HG02678 (cell line): ENCODE measurements at regions not wholly inside any gene's neighbourhood (a gene's known extent, or its start where the extent isn't known, plus 50 kb on each side); places are given as distances from the start of the nearest gene placed in this dataset.
"Not testable (repeated sequence)": the region's sequence is repeated elsewhere in the genome, so short reads cannot be mapped to it uniquely, and the experiment has no call there.

ENCODE experiments used
- ATAC-seq: cut with Tn5 transposase; IDR thresholded peaks from one replicate; pipeline ENCODE4 v1.9.1; 2021; ENCODE audit warnings: mild to moderate bottlenecking, moderate library complexity; ENCODE audit not compliant: unreplicated experiment

DNA sequence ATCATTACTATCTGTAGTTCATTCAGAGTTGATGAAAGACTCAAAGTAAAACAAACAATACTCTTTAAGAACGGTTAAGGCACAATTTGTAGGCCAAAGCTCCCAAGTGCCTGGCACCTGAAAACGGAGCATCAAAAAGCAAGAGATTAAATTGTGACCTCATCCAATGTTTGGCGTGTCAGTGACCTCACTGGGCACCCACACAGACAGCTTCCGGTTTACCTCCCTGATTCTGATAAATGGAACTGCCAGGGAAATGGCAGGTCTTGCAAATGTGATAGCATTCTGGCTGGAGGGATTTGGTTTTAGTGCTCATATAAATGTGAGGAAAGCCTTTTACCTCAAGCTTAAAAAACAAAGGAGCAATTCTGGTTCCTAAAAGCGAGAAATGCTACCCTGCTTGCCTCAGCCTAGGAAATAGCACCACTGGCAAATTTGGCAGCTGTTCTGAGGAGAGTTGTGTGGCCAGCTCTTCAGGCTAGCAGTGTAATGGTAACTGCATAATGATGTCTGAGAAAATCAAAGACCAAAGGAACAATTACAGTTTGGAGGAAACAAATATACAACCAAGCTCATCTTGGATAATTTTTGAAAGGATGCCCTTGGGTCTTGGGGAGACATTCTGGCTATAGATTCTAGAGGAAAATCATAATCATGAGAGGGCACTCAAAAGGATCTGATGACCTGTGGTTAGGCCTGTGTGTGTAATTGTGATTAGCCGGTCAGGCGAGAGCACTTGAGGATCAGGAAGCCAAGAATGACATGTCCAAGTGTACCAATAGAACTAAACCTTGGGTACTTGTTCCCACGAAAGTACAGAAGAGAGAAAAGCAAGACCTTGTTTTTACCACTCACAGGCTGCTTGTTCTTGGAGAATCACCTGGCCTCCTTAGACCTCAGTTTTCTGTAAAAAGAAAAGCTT lies 174.3 kb downstream of the TFAP2B start:
- ATAC-seq = no peak

DNA sequence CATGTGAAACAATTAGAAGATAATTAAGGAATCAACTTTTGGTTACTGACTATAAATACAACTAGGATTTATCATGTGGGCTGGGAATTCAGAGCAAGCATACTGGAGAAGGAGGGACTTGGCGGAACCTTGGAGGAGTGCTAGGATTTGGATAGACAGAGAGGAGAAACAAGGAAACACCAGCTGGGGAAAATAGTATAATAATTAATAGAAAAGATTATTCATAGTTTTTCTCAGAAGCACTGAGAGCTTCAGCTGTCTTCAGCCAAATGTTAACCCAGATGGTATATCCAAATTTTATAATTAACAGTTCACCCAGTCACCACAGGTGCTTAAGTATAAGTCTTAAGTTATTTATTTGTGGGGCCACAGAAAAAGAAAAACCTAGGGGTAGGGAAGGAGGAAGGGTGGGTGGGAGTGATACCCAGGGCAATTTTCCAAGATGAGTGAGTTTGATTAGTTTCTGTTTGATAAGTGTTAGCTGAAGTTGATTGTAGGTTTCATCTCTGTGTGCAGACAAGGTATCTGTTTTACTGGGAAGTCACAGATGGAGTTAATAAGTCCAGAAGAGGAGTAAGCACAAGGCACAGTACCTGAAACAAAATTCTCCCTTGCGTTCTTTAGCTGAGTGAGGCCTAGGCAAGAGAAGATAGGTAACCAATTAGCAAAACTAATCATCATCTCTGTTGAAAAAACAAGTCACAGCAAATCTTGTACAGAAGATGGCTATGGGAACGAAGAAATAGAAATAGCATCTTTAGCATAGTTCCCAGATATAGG lies 175.5 kb downstream of the TFAP2B start:
- no peak for ATAC-seq

DNA sequence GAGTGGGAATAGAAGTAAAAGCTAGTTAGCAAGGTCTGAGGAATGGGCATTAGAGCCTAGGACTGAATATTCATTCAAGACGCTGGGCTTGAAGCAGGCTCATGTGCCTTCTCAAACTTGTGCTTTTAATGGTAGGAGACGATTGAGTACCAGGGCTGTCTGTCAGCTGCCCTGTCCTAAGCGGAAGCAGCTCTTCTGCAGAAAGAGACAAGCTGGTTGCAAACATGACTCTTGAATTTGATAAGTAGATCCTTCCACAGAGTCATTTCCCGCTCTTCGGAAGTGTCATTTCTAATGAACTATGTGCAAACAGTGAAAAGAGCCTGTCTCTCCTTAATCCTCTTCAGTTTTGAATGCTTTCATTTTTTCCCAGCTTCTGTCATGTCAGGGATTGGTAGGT lies 176.4 kb downstream of the TFAP2B start:
- ATAC-seq = no peak

DNA sequence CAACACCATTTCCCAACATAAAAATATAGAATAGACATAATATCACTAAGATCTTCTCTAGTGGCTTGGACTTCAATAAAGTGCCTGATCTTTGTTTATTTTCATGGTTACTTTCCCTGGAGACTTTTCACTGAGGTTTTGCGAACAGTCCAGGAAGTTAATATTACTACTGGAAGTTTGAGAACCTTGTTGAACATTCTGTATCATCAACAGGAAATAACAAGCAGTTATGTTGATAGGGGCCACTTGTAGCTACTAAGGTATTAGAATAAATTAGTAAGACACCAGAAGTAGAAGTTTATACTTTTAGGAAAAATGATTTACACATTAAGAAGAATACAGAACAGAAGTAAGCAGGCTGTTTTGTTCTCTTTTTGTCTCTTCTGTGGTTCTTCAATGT lies 180.2 kb downstream of the TFAP2B start:
- no peak for ATAC-seq

DNA sequence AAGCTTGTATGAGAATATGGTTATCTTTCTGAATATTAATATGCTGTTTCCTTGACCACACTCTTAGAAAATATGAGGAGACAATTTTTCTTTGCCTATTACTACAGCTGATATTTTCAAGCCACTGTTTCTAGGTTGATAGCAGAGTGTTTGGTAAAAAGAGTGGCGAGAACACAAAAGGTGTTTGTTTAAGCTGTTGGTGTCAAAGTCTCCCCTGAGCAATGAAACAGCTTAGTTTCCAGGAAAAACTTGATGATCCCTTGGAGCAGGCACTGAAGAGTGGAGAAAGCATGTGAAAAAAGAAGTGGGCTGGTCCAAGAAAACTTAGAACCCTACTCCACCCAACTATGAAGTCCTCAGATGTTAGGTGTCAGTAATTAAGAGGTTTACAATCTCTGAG lies 182.7 kb downstream of the TFAP2B start:
- ATAC-seq = no peak

DNA sequence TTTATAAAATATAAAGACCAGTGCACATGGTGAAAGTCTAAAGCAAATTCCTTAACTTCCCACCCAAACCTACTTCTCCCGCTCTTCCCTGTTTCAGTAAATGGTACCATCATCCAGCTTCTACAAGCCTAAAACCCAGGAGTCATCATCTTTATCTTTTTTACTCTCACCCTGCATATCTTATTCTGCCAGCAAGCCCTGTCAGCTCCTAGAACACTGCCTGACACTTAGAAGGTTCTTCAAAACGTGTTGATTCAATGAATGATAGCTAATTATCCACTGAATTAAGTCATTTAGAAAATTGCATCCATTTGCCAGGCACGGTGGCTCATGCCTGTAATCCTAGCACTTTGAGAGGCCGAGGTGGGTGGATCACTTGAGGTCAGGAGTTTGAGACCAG lies 185.7 kb downstream of the TFAP2B start:
- no peak for ATAC-seq

DNA sequence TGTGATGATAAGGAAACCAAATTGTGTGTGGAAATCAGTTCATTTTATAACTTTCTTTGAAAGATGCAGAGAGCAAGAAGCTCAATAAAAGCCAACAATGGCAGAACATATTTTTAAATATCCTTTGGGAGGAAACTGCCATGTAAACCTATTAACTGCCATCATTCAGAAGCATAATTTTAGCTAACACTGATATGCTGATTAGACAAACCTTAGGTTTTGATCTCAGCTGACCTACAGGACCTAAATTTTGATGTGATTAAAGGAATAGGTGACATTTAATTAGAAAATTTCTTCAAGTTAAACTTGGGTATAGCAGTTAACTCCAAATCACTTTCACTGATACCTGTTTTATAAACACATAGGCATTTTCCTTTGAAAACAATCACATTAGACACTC lies 187.1 kb downstream of the TFAP2B start:
- ATAC-seq = no peak

DNA sequence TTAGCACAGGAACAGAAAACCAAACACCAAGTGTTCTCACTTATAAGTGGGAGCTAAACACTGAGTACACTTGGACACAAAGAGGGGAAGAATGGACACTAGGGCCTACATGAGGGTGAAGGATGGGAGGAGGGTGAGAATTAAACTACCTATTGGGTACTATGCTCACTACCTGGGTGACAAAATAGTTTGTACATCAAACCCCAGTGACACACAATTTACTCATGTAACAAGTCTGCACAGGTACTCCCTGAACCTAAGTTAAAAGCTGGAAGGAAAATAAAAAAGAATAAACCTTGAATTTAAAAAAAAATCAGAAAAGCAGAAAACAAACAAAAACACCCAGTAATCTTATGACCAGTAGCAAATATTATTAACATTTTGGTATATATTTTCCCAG lies 188.6 kb downstream of the TFAP2B start:
- ATAC-seq = no peak

DNA sequence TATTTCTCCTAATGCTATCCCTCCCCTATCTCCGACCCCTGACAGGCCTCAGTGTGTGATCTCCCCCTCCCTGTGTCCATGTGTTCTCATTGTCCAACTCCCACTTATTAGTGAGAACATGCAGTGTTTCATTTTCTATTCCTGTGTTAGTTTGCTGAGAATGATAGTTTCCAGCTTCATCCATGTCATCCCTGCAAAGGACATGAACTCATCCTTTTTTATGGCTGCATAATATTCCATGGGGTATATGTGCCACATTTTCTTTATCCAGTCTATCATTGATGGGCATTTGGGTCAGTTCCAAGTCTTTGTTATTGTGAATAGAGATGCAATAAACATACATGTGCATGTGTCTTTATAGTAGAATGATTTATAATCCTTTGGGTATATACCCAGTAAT lies 190.0 kb downstream of the TFAP2B start:
- ATAC-seq = not testable (repeated sequence)

DNA sequence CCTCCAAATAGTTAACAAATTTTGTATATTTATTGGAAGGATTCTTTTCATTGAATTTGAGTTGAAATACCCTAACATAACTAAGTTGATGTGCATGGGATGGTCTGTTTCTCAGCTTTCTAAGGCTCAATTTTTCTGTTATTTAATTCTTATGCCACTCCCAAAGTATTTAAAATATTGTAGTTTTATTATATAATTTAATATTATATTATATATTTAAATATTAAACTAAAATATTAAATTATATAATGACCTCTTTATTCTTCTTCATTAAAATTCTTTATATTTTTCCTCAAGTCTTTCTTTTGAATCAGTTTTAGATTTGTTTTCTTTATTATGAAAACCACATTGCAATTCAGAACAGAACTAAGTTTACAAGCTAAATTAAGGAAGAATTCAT lies 194.7 kb downstream of the TFAP2B start:
- ATAC-seq = no peak

DNA sequence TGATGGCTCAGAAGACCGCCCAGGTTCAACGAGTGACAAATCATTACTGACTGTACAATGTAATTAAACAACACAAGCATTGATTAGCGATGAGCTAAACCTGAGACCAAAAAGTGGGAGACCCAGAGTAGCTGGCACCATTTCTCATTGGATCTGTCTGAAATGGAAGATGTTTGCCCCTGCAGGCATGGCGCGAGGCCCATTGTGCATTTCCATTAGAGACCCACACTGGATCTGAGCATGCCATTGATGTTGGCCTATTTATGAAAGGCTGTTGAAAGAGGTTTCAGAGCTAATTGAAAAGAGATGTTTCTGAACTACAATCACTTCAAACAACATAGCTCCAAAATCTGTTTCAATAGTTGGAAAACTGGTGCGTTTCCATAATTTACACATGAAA lies 196.7 kb downstream of the TFAP2B start:
- ATAC-seq = no peak

DNA sequence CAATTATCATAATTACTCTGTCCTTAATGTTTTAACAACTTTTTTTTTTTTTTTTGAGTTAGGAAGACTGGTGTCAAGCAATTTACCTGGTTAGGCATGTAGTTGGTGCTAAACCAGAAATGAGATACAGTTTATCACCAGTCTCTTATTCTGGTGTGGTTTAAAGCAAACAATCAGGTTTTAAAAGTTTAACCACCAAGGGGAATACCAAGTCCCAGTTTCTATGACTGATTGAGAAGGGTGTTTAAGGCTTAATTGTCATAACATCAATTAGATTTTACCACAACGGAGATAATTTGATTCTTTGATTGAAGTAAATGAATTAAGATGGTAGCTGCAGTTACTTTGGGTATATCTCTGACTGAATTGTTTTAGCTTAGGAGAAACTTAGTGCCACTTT lies 197.8 kb downstream of the TFAP2B start:
- ATAC-seq = no peak

DNA sequence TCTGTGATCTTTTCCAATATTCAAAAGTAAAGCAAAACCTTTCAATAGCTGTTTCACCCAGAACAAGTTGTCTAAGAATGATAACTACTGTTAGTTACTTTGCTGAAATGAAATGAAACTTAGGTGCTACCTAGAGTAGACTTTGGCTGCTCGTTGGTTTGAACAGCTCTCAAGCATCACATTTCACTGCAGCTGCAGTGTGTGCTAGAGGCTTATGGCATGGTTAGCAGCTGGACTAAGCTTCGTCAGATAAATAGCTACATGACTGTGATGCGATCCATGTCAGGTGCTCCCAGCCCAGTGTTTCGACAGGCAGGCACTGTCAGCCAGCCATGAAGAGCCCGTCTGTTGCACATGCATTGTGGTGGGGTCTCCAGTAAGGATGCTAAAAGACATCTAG lies 201.1 kb downstream of the TFAP2B start:
- ATAC-seq = no peak

DNA sequence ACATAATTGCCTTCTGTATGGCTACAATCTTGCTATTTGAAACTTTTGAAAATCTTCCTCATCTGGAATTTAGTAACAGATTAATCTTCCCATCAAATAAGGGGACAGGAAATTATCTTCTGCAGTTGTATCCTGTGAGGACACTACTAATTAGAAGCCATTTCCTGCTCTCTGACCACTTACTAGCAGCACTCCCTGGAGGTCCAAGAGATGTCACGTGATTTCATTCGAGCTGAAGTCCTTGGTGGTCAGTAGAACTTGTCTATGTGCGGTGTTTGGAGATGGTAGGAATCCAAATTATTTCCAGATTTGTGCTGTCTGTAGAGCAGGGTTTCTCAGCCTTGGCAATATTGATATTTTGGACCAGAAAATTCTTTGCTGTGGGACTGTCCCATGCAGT lies 202.5 kb downstream of the TFAP2B start:
- no peak for ATAC-seq

DNA sequence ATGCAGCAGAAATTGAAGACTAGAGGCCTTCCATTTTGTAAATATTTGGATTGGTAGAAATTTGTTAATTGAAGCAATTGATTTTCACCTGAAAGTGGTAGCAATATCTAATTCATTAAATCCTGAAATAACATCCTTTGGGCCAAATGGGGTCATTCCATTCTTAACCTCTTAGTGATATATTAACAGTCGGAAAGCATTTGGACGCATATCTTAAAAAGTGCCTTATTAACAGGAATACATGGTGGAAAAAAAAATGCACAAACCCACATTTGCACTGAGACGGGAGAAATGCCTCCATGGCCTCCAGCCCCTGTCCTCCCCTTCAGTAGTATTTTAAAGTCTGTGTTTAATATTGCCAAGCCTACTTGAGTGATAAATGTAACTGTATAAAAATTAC lies 205.5 kb downstream of the TFAP2B start:
- ATAC-seq = no peak

DNA sequence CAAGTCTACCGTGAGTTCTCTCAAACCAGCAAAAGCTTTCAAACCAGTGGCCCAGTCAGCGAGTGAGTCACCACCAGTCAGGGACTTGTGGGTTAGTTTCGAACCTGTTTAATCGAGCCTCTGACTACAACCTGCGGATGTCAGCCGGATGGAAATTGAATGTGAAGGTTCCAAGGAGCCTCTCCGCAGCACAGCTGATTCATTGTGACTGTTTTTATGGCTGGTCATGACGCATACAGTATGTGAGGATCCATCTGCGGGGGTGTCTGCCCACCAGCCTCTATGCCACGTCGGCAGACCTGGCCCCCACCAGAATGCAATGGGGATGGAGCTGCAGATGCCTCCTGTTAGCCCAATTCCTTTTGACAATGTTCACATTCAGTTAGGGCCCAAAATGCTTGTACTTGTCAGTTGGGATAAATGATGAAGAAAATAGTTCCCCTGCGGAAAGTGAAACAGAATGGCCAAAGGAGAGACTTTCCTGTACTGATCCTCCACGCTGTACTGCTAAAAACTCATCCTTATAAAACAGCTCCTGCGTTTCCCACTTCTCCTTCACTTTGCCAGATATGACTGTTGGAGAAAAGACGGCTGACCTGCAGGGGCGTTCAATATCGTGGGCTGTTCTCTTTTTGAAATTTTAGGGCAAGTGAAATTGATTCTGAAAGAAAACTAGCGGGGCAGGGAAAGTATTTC lies 206.6 kb downstream of the TFAP2B start:
- ATAC-seq = no peak

DNA sequence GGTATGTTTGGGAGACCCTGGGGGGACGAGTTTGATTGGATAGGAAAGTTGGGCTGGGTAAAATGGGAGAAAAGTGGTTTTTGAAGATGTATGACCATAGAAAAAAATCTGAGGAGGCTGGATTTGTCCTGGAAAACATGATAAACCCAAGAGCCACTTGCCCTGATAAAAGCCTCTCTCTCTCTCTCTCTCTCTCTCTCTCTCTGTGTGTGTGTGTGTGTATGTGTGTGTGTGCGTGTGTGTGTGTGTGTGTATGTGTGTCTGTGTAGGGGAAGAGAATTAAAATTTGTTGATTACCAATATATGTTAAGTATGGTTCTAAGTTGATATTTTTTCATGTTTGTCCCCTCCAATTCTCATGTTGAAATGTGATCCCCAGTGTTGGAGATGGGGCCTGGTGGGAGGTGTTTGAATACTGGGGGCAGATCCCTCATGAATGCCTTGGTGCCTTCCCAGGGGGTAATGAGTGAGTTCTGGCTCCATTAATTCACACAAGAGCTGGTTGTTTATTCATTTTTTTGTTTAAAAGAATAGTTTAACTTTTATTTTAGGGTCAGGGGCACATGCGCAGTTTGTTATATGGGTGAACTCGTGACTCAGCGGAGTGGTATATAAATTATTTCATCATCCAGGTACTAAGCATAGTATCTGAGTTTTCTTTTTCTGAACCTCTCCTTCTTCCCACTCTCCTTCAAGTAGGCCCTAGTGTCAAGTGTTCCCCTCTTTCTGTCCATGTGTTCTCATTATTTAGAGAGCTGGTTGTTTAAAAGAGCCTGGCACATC lies 208.8 kb downstream of the TFAP2B start:
- ATAC-seq = no peak

DNA sequence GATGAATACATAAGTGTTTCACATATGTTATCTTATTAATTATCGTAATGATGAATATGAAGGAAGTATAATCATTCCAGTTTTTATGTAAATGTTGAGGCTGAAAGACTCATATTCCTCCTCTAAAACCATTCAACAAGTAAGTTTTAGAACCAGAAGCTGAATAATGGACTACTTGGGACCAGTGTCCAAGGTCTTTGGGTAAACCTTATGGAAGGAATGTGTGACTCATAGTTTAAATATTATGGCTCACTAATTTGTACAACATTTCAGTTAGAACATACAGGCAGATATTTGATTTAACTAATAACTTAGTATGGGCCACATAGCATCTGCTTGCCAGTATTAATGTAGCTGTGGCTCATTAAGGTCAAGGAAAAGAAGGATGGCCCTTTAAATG lies 209.6 kb downstream of the TFAP2B start:
- no peak for ATAC-seq

DNA sequence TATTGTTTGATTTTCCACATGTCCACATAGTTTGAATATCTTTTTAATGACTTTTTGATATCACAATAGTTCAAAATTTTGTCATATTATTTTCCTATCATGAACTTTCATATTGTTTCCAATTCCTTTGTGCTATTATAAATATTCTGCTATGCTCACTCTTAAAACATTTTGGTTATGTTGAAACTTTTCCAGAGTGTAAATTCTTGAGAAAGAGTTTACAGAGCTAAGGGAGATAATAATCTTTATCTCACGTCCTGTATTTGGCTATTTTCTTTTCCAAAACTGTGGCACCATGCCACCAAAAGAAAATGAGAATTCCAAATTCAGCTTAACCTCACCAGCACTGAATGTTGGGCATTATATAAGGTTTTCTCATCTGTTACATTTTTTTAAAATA lies 210.9 kb downstream of the TFAP2B start:
- no peak for ATAC-seq

DNA sequence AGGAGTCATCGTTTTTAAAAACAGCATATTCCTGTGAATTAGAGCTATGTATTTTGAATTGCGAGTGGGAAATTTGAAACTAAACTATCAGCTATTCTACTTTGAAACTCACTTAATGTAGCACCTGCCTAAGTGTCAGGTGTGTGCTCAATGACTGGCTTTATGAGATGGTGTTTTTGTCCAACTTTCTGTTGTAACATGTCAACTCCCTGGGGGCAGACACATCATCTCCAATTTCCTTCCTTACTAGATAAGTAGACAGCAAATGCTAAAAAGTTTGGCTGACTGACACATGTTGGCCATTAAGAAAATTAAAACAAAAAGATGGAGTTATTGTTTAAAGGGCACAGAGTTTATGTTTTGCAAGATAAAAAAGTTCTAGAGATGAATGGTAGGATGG lies 226.9 kb downstream of the TFAP2B start:
- ATAC-seq = no peak
